ENCODE measurements at regions not wholly inside any gene's neighbourhood (a gene's known extent, or its start where the extent isn't known, plus 50 kb on each side); places are given as distances from the start of the nearest gene placed in this dataset.
"Not testable (repeated sequence)": the region's sequence is repeated elsewhere in the genome, so short reads cannot be mapped to it uniquely, and the experiment has no call there.

DNA sequence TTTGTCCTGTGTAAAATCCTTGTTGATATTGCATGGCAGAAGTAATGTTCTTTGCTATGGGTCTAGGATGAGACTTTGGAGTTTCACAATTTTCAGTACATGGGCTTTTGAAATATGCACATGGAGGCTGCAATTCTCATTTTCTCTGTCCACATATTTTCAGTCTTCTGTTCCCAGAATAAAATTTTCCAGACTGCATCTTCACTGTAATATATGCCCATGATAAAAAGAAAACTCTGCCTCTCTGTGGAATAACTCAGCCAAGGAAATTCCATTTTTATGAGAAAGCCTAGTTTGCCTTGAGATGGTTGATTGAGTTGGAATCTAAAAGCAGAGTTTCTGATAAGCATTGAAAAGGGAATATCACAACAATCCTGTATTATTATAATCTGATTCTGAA lies 601.4 kb upstream of the AADAT start:
- TF ChIP-seq, protein P1, sequence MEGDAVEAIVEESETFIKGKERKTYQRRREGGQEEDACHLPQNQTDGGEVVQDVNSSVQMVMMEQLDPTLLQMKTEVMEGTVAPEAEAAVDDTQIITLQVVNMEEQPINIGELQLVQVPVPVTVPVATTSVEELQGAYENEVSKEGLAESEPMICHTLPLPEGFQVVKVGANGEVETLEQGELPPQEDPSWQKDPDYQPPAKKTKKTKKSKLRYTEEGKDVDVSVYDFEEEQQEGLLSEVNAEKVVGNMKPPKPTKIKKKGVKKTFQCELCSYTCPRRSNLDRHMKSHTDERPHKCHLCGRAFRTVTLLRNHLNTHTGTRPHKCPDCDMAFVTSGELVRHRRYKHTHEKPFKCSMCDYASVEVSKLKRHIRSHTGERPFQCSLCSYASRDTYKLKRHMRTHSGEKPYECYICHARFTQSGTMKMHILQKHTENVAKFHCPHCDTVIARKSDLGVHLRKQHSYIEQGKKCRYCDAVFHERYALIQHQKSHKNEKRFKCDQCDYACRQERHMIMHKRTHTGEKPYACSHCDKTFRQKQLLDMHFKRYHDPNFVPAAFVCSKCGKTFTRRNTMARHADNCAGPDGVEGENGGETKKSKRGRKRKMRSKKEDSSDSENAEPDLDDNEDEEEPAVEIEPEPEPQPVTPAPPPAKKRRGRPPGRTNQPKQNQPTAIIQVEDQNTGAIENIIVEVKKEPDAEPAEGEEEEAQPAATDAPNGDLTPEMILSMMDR (IDR thresholded peaks at IDR 0.05; ENCODE audit: unreplicated experiment): no peak
- ChIA-PET POLR2A (no interaction called here), CTCF (no interaction called here)
- H3K27ac Mint-ChIP-seq (ENCODE audit: low read depth, unreplicated experiment): no peak overlapping the region
- no peaks in the 10 kb centered on the region for H3K9me3 Mint-ChIP-seq (ENCODE audit: unreplicated experiment)
- intact Hi-C loops (cut with micrococcal nuclease): no loop called here
- no peak for DNase-seq (ENCODE audit: unreplicated experiment)
- H3K4me1 Mint-ChIP-seq (ENCODE audit: insufficient read depth, unreplicated experiment): no peaks in the 10 kb centered on the region
- H3K27me3 Mint-ChIP-seq (ENCODE audit: insufficient read depth, unreplicated experiment): no peaks in the 10 kb centered on the region
- no TSS peak for BruUV-seq (replicated peaks)
- no peak overlapping the region for H3K4me3 Mint-ChIP-seq (ENCODE audit: unreplicated experiment)
- no peaks in the 10 kb centered on the region for H3K36me3 Mint-ChIP-seq (ENCODE audit: insufficient read depth, unreplicated experiment)

- POLR2A ChIA-PET: no interaction called here
- TF ChIP-seq, protein P1 (IDR thresholded peaks at IDR 0.05; ENCODE audit: unreplicated experiment): no peak
- CTCF ChIA-PET: interaction anchor here (0.6 to 1.2 kb wide), 2 partner anchors 31 to 527 kb away, joined by 3 read pairs; no protein-coding TSS in a partner anchor
- Mint-ChIP-seq H3K4me1 (ENCODE audit: insufficient read depth, unreplicated experiment) (no peaks in the 10 kb centered on the region), H3K27me3 (ENCODE audit: insufficient read depth, unreplicated experiment) (no peaks in the 10 kb centered on the region), H3K9me3 (ENCODE audit: unreplicated experiment) (no peaks in the 10 kb centered on the region), H3K27ac (ENCODE audit: low read depth, unreplicated experiment) (no peak overlapping the region), H3K4me3 (ENCODE audit: unreplicated experiment) (no peak overlapping the region), H3K36me3 (ENCODE audit: insufficient read depth, unreplicated experiment) (no peaks in the 10 kb centered on the region)
- DNase-seq (ENCODE audit: unreplicated experiment): no peak
- no TSS peak for BruUV-seq (replicated peaks)
- intact Hi-C loops (cut with micrococcal nuclease): no loop called here
Observed at GRCh38 chr4:170687751-170688150, 598.0 kb upstream of the AADAT start.

GRCh38 chr4:170685701-170686100 lies 595.9 kb upstream of the AADAT start:
- POLR2A ChIA-PET; H3K4me3 Mint-ChIP-seq (ENCODE audit: unreplicated experiment); H3K36me3 Mint-ChIP-seq (ENCODE audit: insufficient read depth, unreplicated experiment); BruUV-seq (replicated peaks); intact Hi-C loops (cut with micrococcal nuclease); H3K27me3 Mint-ChIP-seq (ENCODE audit: insufficient read depth, unreplicated experiment); DNase-seq (ENCODE audit: unreplicated experiment); H3K4me1 Mint-ChIP-seq (ENCODE audit: insufficient read depth, unreplicated experiment); H3K9me3 Mint-ChIP-seq (ENCODE audit: unreplicated experiment); H3K27ac Mint-ChIP-seq (ENCODE audit: low read depth, unreplicated experiment): not testable (repeated sequence)
- CTCF ChIA-PET: interaction anchor here (0.6 kb wide), 1 partner anchor 721 kb away, joined by 3 read pairs; no protein-coding TSS in a partner anchor

GRCh38 chr4:170682558-170683294 lies 593.0 kb upstream of the AADAT start:
- Mint-ChIP-seq H3K27ac (ENCODE audit: low read depth, unreplicated experiment) (no peak overlapping the region), H3K9me3 (ENCODE audit: unreplicated experiment) (peaks cover 8% of the 10 kb centered on the region), H3K4me3 (ENCODE audit: unreplicated experiment) (no peak overlapping the region), H3K4me1 (ENCODE audit: insufficient read depth, unreplicated experiment) (no peaks in the 10 kb centered on the region), H3K36me3 (ENCODE audit: insufficient read depth, unreplicated experiment) (no peaks in the 10 kb centered on the region), H3K27me3 (ENCODE audit: insufficient read depth, unreplicated experiment) (no peaks in the 10 kb centered on the region)
- ChIA-PET CTCF (interaction anchor here (0.7 kb wide), 2 partner anchors 666 to 889 kb away, joined by 3 to 4 read pairs; no protein-coding TSS in a partner anchor), POLR2A (no interaction called here)
- intact Hi-C loops (cut with micrococcal nuclease): no loop called here
- BruUV-seq (replicated peaks): no TSS peak
- TF ChIP-seq, protein P1 (IDR thresholded peaks at IDR 0.05; ENCODE audit: unreplicated experiment): no peak
- no peak for DNase-seq (ENCODE audit: unreplicated experiment)

DNA sequence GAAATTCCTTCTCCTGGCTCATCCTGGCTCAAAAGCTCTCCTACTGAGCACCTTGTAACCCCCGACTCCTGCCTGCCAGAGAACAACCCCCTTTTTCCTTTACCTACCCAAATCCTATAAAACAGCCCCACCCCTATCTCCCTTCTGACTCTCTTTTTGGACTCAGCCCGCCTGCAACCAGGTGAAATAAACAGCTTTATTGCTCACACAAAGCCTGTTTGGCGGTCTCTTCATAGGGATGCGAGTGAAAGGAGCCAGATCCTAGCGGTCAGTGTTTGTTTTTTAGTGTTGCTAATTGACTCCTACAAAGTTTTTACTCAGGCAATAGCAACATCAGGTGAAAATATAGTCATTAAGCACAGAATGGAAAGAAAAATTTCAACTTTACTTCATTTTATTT lies 592.3 kb upstream of the AADAT start:
- CTCF ChIA-PET; H3K27me3 Mint-ChIP-seq (ENCODE audit: insufficient read depth, unreplicated experiment); intact Hi-C loops (cut with micrococcal nuclease); H3K4me3 Mint-ChIP-seq (ENCODE audit: unreplicated experiment); POLR2A ChIA-PET; H3K27ac Mint-ChIP-seq (ENCODE audit: low read depth, unreplicated experiment); H3K9me3 Mint-ChIP-seq (ENCODE audit: unreplicated experiment); BruUV-seq (replicated peaks); DNase-seq (ENCODE audit: unreplicated experiment); H3K4me1 Mint-ChIP-seq (ENCODE audit: insufficient read depth, unreplicated experiment); H3K36me3 Mint-ChIP-seq (ENCODE audit: insufficient read depth, unreplicated experiment): not testable (repeated sequence)
